SU-DHL-6 (cell line): ENCODE measurements at regions not wholly inside any gene's neighbourhood (a gene's known extent, or its start where the extent isn't known, plus 50 kb on each side); places are given as distances from the start of the nearest gene placed in this dataset.

ENCODE experiments used
- H2AFZ ChIP-seq: fragments of 200-600 bp; sonication (generic); 2 replicates; pipeline ENCODE4 v1.6.1; 2014; ENCODE audit warnings: low read depth, mild to moderate bottlenecking, moderate library complexity, mixed read lengths, antibody characterized with exemption, low read length; ENCODE audit not compliant: severe bottlenecking
- H3F3A ChIP-seq: fragments of 200-600 bp; shearing (Covaris generic); 2 replicates; pipeline ENCODE4 v1.6.0; 2016; ENCODE audit warnings: antibody characterized with exemption, mild to moderate bottlenecking; ENCODE audit not compliant: insufficient read depth
- H3K27ac ChIP-seq: fragments of 200-600 bp; sonication (generic); 2 replicates; pipeline ENCODE4 v1.5.1; 2016; ENCODE audit warnings: low read depth, mild to moderate bottlenecking, low read length, moderate library complexity, mixed read lengths
- H3K27me3 ChIP-seq: fragments of 200-600 bp; sonication (generic), shearing (Covaris generic); 2 replicates; pipeline ENCODE4 v1.6.0; 2014; ENCODE audit warnings: mild to moderate bottlenecking, low read length
- H3K36me3 ChIP-seq: fragments of 200-600 bp; sonication (generic); 2 replicates; pipeline ENCODE4 v1.6.1; 2014; ENCODE audit warnings: mild to moderate bottlenecking, low read length, mixed read lengths
- H3K4me2 ChIP-seq: fragments of 300-600, 200-600 bp; shearing (Covaris generic), sonication (generic); 2 replicates; pipeline ENCODE4 v1.6.0; 2014; ENCODE audit warnings: low read length, low read depth, mild to moderate bottlenecking; ENCODE audit not compliant: poor library complexity, severe bottlenecking
- H3K4me3 ChIP-seq: fragments of 200-600 bp; sonication (generic); 2 replicates; pipeline ENCODE4 v1.5.1; 2014; ENCODE audit warnings: antibody characterized with exemption, low read length, mild to moderate bottlenecking, mixed read lengths; ENCODE audit not compliant: insufficient read depth, poor library complexity, severe bottlenecking
- H3K79me2 ChIP-seq: fragments of 200-600 bp; sonication (generic); 2 replicates; pipeline ENCODE4 v1.6.1; 2014; ENCODE audit warnings: mild to moderate bottlenecking, low read length, moderate library complexity; ENCODE audit not compliant: insufficient read depth
- H3K9ac ChIP-seq: fragments of 200-600 bp; sonication (generic); 2 replicates; pipeline ENCODE4 v1.7.0; 2014; ENCODE audit warnings: mild to moderate bottlenecking, low read length
- H3K9me2 ChIP-seq: fragments of 200-600 bp; sonication (generic); replicated peaks from 2 replicates; pipeline ENCODE4 v1.6.1; 2014; ENCODE audit warnings: low read length; ENCODE audit not compliant: insufficient read depth
- H3K9me3 ChIP-seq: fragments of 200-600 bp; sonication (generic); 2 replicates; pipeline ENCODE4 v1.6.1; 2014; ENCODE audit warnings: low read length, mixed read lengths; ENCODE audit not compliant: insufficient read depth
- H4K20me1 ChIP-seq: fragments of 200-600 bp; sonication (generic); 2 replicates; pipeline ENCODE4 v1.6.1; 2014; ENCODE audit warnings: low read depth, mild to moderate bottlenecking, antibody characterized with exemption, low read length, moderate library complexity, mixed read lengths
- CTCF ChIP-seq: fragments of 200-600 bp; sonication (generic); IDR thresholded peaks from one replicate; pipeline ENCODE4 v1.5.1; 2017; ENCODE audit warnings: antibody characterized with exemption, mild to moderate bottlenecking, low read length, moderate library complexity; ENCODE audit not compliant: insufficient read depth, poor library complexity, severe bottlenecking
- EZH2phosphoT487 ChIP-seq: fragments of 200-600 bp; sonication (generic), shearing (Covaris generic); conservative IDR thresholded peaks from 2 replicates; pipeline ENCODE4 v1.6.1; 2018; ENCODE audit warnings: mild to moderate bottlenecking, antibody characterized with exemption, low read length, moderate library complexity, mixed read lengths

GRCh38 chr7:95646350-95646749 is 50.0 kb upstream of the PDK4 start:
- H3K4me2 ChIP-seq, result no peak overlapping the region
- H4K20me1 ChIP-seq, result no peaks in the 10 kb centered on the region; the same call in 1 of the 2 replicates
- no peaks in the 10 kb centered on the region for H3K27me3 ChIP-seq
- H3K9me3 ChIP-seq, result no peaks in the 10 kb centered on the region
- H3F3A ChIP-seq, result no peaks in the 10 kb centered on the region
- no peaks in the 10 kb centered on the region for H3K36me3 ChIP-seq
- no peak overlapping the region for H2AFZ ChIP-seq
- no peak overlapping the region for H3K27ac ChIP-seq
- no peaks in the 10 kb centered on the region for H3K79me2 ChIP-seq
- no peak overlapping the region for H3K9ac ChIP-seq
- no peak for TF ChIP-seq EZH2phosphoT487
- TF ChIP-seq CTCF, result no peak
- no peak overlapping the region for H3K4me3 ChIP-seq
- no peaks in the 10 kb centered on the region for H3K9me2 ChIP-seq
